SK-N-MC (cell line): ENCODE measurements at regions not wholly inside any gene's neighbourhood (a gene's known extent, or its start where the extent isn't known, plus 50 kb on each side); places are given as distances from the start of the nearest gene placed in this dataset.

Experiments used
- EZH2 ChIP-seq: fragments of 200-600 bp; sonication (generic); IDR thresholded peaks from one replicate; pipeline ENCODE4 v1.6.1; 2017; ENCODE audit warnings: antibody characterized with exemption
- POLR2AphosphoS5 ChIP-seq: IDR thresholded peaks from 2 replicates; pipeline ENCODE4 v1.6.1; 2012; ENCODE audit warnings: mild to moderate bottlenecking, low read depth, low read length, borderline replicate concordance

DNA sequence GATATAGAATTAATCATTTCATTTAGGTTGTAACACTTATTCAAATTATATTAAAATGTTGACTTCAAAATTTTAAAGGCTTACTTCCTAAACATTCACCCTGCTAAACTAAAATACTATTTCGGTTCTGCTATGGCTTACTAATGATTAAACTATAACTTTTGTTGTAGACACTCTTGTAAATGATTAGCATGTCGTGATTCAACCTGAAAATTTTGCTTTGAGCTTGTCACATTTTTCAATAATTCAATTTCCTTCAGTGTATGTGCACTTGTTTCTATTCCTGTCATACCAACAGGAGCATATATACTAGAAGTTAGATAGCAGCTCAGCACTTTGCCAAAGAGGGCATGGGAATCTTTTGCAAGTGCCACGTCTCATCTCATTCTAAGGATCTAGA lies 1018.8 kb downstream of the AMY1C start:
- TF ChIP-seq EZH2 (no peak), POLR2AphosphoS5 (no peak)
